GM23338 (cell line): ENCODE measurements at regions not wholly inside any gene's neighbourhood (a gene's known extent, or its start where the extent isn't known, plus 50 kb on each side); places are given as distances from the start of the nearest gene placed in this dataset.
"Not testable (repeated sequence)": the region's sequence is repeated elsewhere in the genome, so short reads cannot be mapped to it uniquely, and the experiment has no call there.

Experiments used
- ATAC-seq: fragments of 200-7000 bp; cut with Tn5 transposase; 3 replicates; pipeline ENCODE4 v1.9.1; 2020
- DNase-seq: peaks from one replicate; pipeline ENCODE4 v3.0.0-alpha.2; 2015; ENCODE audit warnings: low spot score
- H2AFZ ChIP-seq: fragments of 200-600 bp; sonication (generic); 2 replicates; pipeline ENCODE4 v1.8.0; 2016; ENCODE audit warnings: antibody characterized with exemption, mild to moderate bottlenecking, moderate library complexity
- H3F3A ChIP-seq: fragments of 200-600 bp; sonication (generic); replicated peaks from 2 replicates; pipeline ENCODE4 v1.8.0; 2017; ENCODE audit warnings: antibody characterized with exemption, mixed run types, low read depth
- H3K27ac ChIP-seq: fragments of 200-600 bp; sonication (generic); 2 replicates; pipeline ENCODE4 v1.6.1; 2016; ENCODE audit warnings: low read depth
- H3K27me3 ChIP-seq: fragments of 200-600 bp; sonication (generic); 2 replicates; pipeline ENCODE4 v1.8.0; 2016; ENCODE audit warnings: mild to moderate bottlenecking, mixed run types, moderate library complexity; ENCODE audit not compliant: insufficient read depth
- H3K36me3 ChIP-seq: fragments of 200-600 bp; sonication (generic); 2 replicates; pipeline ENCODE4 v1.8.0; 2016; ENCODE audit warnings: mild to moderate bottlenecking; ENCODE audit not compliant: insufficient read depth
- H3K4me1 ChIP-seq: fragments of 200-600 bp; sonication (generic); 2 replicates; pipeline ENCODE4 v1.8.0; 2016; ENCODE audit warnings: mild to moderate bottlenecking, moderate library complexity; ENCODE audit not compliant: insufficient read depth
- H3K4me2 ChIP-seq: fragments of 200-600 bp; sonication (generic); 2 replicates; pipeline ENCODE4 v1.7.1; 2017; ENCODE audit warnings: mixed run types
- H3K4me3 ChIP-seq: fragments of 200-600 bp; sonication (generic); 2 replicates; pipeline ENCODE4 v1.6.1; 2016; ENCODE audit warnings: mixed run types
- H3K79me2 ChIP-seq: fragments of 200-600 bp; sonication (generic); replicated peaks from 2 replicates; pipeline ENCODE4 v1.8.0; 2017; ENCODE audit warnings: mild to moderate bottlenecking; ENCODE audit not compliant: insufficient read depth
- H3K9me2 ChIP-seq: fragments of 200-600 bp; sonication (generic); 2 replicates; pipeline ENCODE4 v1.8.0; 2017; ENCODE audit not compliant: insufficient read depth
- H4K20me1 ChIP-seq: fragments of 200-600 bp; sonication (generic); replicated peaks from 2 replicates; pipeline ENCODE4 v1.8.0; 2017; ENCODE audit warnings: mild to moderate bottlenecking; ENCODE audit not compliant: insufficient read depth
- H3K27ac Mint-ChIP-seq: 2 replicates; pipeline ENCODE4 v1.8.0; 2020; ENCODE audit warnings: inconsistent platforms, mild to moderate bottlenecking, moderate library complexity, mixed read lengths
- H3K27me3 Mint-ChIP-seq: 3 replicates; pipeline ENCODE4 v1.8.0; 2022; ENCODE audit warnings: low read depth, mild to moderate bottlenecking, moderate library complexity, mixed read lengths, inconsistent platforms; ENCODE audit not compliant: insufficient read depth, poor library complexity
- H3K36me3 Mint-ChIP-seq: 3 replicates; pipeline ENCODE4 v1.8.0; 2021; ENCODE audit warnings: low read depth, mild to moderate bottlenecking, inconsistent platforms, moderate library complexity, mixed read lengths
- H3K4me1 Mint-ChIP-seq: 3 replicates; pipeline ENCODE4 v1.8.0; 2020; ENCODE audit warnings: mild to moderate bottlenecking, inconsistent platforms, mixed read lengths
- H3K4me3 Mint-ChIP-seq: 3 replicates; pipeline ENCODE4 v1.8.0; 2021; ENCODE audit warnings: moderate library complexity, mild to moderate bottlenecking, inconsistent platforms, mixed read lengths
- H3K9me3 Mint-ChIP-seq: 3 replicates; pipeline ENCODE4 v1.8.0; 2020; ENCODE audit warnings: moderate library complexity, mild to moderate bottlenecking, inconsistent platforms, mixed read lengths
- NANOG ChIP-seq: IDR thresholded peaks from 2 replicates; pipeline ENCODE4 v1.6.1; 2016; ENCODE audit warnings: antibody characterized with exemption, borderline replicate concordance
- REST ChIP-seq: IDR thresholded peaks from one replicate; pipeline ENCODE4 v1.6.1; 2018; ENCODE audit warnings: antibody characterized with exemption; ENCODE audit not compliant: unreplicated experiment
- STAT1 ChIP-seq: IDR thresholded peaks from one replicate; pipeline ENCODE4 v1.6.1; 2016; ENCODE audit warnings: antibody characterized with exemption; ENCODE audit not compliant: unreplicated experiment
- ZNF331 ChIP-seq: fragments of 250-450 bp; sonication (Bioruptor Pico); IDR thresholded peaks from 2 replicates; pipeline ENCODE4 v1.5.0; 2020; ENCODE audit warnings: low read depth, mild to moderate bottlenecking, moderate library complexity
- TF ChIP-seq, protein P1 (sequence below), 2 experiments: fragments of 200-600 bp in 1 of 2; sonication (generic) in 1 of 2; conservative IDR thresholded peaks; 2 replicates each; pipeline versions ENCODE4 v1.5.1 to v1.6.1; 2016 to 2017; ENCODE audit warnings: antibody characterized with exemption in 2 of 2, low read depth in 2 of 2, mild to moderate bottlenecking in 2 of 2, moderate library complexity in 1 of 2
- TF ChIP-seq, protein P2 (sequence below): fragments of 250-450 bp; sonication (Bioruptor Pico); IDR thresholded peaks from 2 replicates; pipeline ENCODE4 v1.5.0; 2020; ENCODE audit warnings: mild to moderate bottlenecking, moderate library complexity
- TF ChIP-seq, protein P3 (sequence below): IDR thresholded peaks from 2 replicates; pipeline ENCODE4 v1.6.1; 2016; ENCODE audit warnings: antibody characterized with exemption

DNA sequence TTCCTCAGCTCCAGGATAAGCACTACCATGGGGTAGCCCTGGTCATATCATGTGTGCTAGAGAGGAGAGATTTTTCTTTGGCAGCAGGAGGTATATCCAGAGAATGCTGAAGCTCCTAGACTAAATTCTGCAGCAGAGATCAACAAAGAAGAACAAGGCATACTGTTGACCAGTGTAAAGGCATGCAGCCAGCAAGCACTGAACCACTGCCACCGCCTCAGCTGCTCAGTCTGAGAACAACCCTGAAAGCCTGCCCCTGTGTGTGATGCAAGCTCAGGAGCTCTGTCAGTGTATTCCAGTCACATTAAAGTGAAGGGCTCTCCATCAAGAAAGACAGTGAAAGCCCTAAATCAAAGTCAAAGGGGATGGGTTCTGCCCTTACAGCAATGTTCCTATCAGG is 439.5 kb upstream of the CD180 start:
- Mint-ChIP-seq H3K9me3 (peaks cover 27% of the 10 kb centered on the region), H3K36me3 (peaks cover 7% of the 10 kb centered on the region), H3K27me3 (no peaks in the 10 kb centered on the region), H3K4me1 (peaks cover 3% of the 10 kb centered on the region; the same call in 2 of the 3 replicates), H3K27ac (no peak overlapping the region), H3K4me3 (no peak overlapping the region)
- H3K4me3 ChIP-seq = no peak overlapping the region
- no peaks in the 10 kb centered on the region for H3K36me3 ChIP-seq
- no peak overlapping the region for H3K4me2 ChIP-seq
- H2AFZ ChIP-seq = no peak overlapping the region
- H4K20me1 ChIP-seq = no peaks in the 10 kb centered on the region
- H3K4me1 ChIP-seq = peaks cover 7% of the 10 kb centered on the region
- no peaks in the 10 kb centered on the region for H3K27me3 ChIP-seq
- no peak overlapping the region for H3K27ac ChIP-seq
- TF ChIP-seq, protein P1, sequence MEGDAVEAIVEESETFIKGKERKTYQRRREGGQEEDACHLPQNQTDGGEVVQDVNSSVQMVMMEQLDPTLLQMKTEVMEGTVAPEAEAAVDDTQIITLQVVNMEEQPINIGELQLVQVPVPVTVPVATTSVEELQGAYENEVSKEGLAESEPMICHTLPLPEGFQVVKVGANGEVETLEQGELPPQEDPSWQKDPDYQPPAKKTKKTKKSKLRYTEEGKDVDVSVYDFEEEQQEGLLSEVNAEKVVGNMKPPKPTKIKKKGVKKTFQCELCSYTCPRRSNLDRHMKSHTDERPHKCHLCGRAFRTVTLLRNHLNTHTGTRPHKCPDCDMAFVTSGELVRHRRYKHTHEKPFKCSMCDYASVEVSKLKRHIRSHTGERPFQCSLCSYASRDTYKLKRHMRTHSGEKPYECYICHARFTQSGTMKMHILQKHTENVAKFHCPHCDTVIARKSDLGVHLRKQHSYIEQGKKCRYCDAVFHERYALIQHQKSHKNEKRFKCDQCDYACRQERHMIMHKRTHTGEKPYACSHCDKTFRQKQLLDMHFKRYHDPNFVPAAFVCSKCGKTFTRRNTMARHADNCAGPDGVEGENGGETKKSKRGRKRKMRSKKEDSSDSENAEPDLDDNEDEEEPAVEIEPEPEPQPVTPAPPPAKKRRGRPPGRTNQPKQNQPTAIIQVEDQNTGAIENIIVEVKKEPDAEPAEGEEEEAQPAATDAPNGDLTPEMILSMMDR (conservative IDR thresholded peaks at IDR 0.05; ENCODE audit: low read depth in 2 of 2) = no peak
- TF ChIP-seq REST = no peak
- TF ChIP-seq NANOG = no peak
- TF ChIP-seq, protein P2, sequence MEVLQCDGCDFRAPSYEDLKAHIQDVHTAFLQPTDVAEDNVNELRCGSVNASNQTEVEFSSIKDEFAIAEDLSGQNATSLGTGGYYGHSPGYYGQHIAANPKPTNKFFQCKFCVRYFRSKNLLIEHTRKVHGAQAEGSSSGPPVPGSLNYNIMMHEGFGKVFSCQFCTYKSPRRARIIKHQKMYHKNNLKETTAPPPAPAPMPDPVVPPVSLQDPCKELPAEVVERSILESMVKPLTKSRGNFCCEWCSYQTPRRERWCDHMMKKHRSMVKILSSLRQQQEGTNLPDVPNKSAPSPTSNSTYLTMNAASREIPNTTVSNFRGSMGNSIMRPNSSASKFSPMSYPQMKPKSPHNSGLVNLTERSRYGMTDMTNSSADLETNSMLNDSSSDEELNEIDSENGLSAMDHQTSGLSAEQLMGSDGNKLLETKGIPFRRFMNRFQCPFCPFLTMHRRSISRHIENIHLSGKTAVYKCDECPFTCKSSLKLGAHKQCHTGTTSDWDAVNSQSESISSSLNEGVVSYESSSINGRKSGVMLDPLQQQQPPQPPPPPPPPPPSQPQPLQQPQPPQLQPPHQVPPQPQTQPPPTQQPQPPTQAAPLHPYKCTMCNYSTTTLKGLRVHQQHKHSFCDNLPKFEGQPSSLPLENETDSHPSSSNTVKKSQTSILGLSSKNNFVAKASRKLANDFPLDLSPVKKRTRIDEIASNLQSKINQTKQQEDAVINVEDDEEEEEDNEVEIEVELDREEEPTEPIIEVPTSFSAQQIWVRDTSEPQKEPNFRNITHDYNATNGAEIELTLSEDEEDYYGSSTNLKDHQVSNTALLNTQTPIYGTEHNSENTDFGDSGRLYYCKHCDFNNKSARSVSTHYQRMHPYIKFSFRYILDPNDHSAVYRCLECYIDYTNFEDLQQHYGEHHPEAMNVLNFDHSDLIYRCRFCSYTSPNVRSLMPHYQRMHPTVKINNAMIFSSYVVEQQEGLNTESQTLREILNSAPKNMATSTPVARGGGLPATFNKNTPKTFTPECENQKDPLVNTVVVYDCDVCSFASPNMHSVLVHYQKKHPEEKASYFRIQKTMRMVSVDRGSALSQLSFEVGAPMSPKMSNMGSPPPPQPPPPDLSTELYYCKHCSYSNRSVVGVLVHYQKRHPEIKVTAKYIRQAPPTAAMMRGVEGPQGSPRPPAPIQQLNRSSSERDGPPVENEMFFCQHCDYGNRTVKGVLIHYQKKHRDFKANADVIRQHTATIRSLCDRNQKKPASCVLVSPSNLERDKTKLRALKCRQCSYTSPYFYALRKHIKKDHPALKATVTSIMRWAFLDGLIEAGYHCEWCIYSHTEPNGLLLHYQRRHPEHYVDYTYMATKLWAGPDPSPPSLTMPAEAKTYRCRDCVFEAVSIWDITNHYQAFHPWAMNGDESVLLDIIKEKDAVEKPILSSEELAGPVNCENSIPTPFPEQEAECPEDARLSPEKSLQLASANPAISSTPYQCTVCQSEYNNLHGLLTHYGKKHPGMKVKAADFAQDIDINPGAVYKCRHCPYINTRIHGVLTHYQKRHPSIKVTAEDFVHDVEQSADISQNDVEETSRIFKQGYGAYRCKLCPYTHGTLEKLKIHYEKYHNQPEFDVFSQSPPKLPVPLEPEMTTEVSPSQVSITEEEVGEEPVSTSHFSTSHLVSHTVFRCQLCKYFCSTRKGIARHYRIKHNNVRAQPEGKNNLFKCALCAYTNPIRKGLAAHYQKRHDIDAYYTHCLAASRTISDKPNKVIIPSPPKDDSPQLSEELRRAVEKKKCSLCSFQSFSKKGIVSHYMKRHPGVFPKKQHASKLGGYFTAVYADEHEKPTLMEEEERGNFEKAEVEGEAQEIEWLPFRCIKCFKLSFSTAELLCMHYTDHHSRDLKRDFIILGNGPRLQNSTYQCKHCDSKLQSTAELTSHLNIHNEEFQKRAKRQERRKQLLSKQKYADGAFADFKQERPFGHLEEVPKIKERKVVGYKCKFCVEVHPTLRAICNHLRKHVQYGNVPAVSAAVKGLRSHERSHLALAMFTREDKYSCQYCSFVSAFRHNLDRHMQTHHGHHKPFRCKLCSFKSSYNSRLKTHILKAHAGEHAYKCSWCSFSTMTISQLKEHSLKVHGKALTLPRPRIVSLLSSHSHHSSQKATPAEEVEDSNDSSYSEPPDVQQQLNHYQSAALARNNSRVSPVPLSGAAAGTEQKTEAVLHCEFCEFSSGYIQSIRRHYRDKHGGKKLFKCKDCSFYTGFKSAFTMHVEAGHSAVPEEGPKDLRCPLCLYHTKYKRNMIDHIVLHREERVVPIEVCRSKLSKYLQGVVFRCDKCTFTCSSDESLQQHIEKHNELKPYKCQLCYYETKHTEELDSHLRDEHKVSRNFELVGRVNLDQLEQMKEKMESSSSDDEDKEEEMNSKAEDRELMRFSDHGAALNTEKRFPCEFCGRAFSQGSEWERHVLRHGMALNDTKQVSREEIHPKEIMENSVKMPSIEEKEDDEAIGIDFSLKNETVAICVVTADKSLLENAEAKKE (CRISPR knock-in tag) = no peak
- no peak for TF ChIP-seq ZNF331 (CRISPR knock-in tag)
- TF ChIP-seq, protein P3, sequence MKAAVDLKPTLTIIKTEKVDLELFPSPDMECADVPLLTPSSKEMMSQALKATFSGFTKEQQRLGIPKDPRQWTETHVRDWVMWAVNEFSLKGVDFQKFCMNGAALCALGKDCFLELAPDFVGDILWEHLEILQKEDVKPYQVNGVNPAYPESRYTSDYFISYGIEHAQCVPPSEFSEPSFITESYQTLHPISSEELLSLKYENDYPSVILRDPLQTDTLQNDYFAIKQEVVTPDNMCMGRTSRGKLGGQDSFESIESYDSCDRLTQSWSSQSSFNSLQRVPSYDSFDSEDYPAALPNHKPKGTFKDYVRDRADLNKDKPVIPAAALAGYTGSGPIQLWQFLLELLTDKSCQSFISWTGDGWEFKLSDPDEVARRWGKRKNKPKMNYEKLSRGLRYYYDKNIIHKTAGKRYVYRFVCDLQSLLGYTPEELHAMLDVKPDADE = no peak
- no peak for TF ChIP-seq STAT1
- no peak for DNase-seq
- ATAC-seq = no peak
- no peaks in the 10 kb centered on the region for H3F3A ChIP-seq
- peaks cover 11% of the 10 kb centered on the region; the same call in 1 of the 2 replicates for H3K9me2 ChIP-seq
- no peaks in the 10 kb centered on the region for H3K79me2 ChIP-seq

DNA sequence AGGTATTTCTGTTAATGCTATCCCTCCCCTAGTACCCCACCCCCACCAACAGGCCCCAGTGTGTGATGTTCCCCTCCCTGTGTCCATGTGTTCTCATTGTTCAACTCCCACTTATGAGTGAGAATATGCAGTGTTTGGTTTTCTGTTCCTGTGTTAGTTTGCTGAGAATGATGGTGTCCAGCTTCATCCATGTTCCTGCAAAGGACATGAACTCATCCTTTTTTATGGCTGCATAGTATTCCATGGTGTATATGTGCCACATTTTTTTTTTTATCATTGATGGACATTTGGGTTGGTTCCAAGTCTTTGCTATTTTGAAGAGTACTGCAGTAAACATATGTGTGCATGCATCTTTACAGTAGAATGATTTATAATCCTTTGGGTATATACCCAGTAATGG is 430.5 kb upstream of the CD180 start:
- not testable (repeated sequence) for H3K36me3 ChIP-seq, H2AFZ ChIP-seq, H3K27ac Mint-ChIP-seq, H3K9me2 ChIP-seq, H3K4me1 Mint-ChIP-seq, H4K20me1 ChIP-seq, DNase-seq, H3K4me1 ChIP-seq, ATAC-seq, H3K4me2 ChIP-seq, H3K4me3 ChIP-seq, H3K79me2 ChIP-seq, H3K4me3 Mint-ChIP-seq, H3K27me3 Mint-ChIP-seq, H3F3A ChIP-seq, H3K36me3 Mint-ChIP-seq, H3K27ac ChIP-seq, H3K27me3 ChIP-seq
- peaks cover 10% of the 10 kb centered on the region for H3K9me3 Mint-ChIP-seq
